PC-3 (cell line): ENCODE measurements at regions not wholly inside any gene's neighbourhood (a gene's known extent, or its start where the extent isn't known, plus 50 kb on each side); places are given as distances from the start of the nearest gene placed in this dataset.

Experiments used
- EZH2 ChIP-seq: fragments of 300-600 bp; sonication (generic); IDR thresholded peaks from one replicate; pipeline ENCODE4 v1.6.1; 2017; ENCODE audit warnings: antibody characterized with exemption, mild to moderate bottlenecking, low read length; ENCODE audit not compliant: unreplicated experiment
- EZH2phosphoT487 ChIP-seq: fragments of 300-600 bp; sonication (generic); IDR thresholded peaks from 2 replicates; pipeline ENCODE4 v1.6.1; 2018; ENCODE audit warnings: mild to moderate bottlenecking, antibody characterized with exemption, low read length, borderline replicate concordance
- TF ChIP-seq, protein P1 (sequence below): fragments of 300-600 bp; sonication (generic); conservative IDR thresholded peaks from 2 replicates; pipeline ENCODE4 v1.5.1; 2017; ENCODE audit warnings: antibody characterized with exemption, low read depth, mild to moderate bottlenecking, low read length

DNA sequence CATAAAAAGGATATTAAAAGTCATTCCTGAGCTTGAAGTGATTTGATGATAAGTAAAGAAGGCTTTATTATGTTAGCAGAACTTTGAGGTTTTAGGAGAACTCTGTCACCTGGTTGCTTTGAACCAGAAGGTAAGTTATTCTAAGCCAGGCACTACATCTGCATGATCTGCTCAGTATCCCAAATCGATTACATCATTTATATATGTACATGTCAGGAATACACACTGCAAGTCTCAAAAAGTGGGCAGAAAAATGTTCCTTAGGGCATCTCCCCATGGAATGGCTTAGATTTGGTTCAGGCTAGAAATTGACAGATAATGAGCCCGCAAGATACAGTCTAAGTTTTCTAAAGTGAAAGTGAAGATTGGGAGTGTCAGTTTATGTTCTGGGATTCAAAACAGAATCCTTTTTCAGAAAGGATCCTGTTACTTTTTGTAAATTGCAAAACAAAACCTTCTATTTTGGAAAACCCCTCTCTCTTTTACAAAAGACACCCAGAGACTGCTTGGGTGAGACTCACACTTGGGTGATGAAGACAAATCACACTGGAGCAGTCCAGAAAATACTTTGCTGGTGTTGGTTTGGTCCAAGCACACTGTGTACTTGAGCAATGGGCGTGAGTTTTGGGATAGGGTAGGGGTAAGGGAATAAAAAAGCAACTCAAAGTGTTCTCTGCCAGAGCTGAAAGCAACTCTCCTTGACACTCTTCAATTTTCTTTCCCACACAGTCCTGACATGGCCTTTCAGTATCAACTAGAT, 114.5 kb downstream of the FOXD1 start:
- TF ChIP-seq, protein P1, sequence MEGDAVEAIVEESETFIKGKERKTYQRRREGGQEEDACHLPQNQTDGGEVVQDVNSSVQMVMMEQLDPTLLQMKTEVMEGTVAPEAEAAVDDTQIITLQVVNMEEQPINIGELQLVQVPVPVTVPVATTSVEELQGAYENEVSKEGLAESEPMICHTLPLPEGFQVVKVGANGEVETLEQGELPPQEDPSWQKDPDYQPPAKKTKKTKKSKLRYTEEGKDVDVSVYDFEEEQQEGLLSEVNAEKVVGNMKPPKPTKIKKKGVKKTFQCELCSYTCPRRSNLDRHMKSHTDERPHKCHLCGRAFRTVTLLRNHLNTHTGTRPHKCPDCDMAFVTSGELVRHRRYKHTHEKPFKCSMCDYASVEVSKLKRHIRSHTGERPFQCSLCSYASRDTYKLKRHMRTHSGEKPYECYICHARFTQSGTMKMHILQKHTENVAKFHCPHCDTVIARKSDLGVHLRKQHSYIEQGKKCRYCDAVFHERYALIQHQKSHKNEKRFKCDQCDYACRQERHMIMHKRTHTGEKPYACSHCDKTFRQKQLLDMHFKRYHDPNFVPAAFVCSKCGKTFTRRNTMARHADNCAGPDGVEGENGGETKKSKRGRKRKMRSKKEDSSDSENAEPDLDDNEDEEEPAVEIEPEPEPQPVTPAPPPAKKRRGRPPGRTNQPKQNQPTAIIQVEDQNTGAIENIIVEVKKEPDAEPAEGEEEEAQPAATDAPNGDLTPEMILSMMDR = no peak
- TF ChIP-seq EZH2 (no peak), EZH2phosphoT487 (no peak)
